ENCODE measurements at regions not wholly inside any gene's neighbourhood (a gene's known extent, or its start where the extent isn't known, plus 50 kb on each side); places are given as distances from the start of the nearest gene placed in this dataset.

- Mint-ChIP-seq H3K36me3 (ENCODE audit: insufficient read depth, unreplicated experiment) (no peaks in the 10 kb centered on the region), H3K27me3 (ENCODE audit: unreplicated experiment) (no peaks in the 10 kb centered on the region), H3K4me3 (ENCODE audit: low read depth, unreplicated experiment) (no peak overlapping the region), H3K4me1 (ENCODE audit: low read depth, unreplicated experiment) (no peaks in the 10 kb centered on the region), H3K9me3 (ENCODE audit: low read depth, unreplicated experiment) (no peaks in the 10 kb centered on the region), H3K27ac (ENCODE audit: unreplicated experiment) (no peak overlapping the region)
- CTCF ChIA-PET: no interaction called here
- BruUV-seq (replicated peaks): no TSS peak
- TF ChIP-seq, protein P1, sequence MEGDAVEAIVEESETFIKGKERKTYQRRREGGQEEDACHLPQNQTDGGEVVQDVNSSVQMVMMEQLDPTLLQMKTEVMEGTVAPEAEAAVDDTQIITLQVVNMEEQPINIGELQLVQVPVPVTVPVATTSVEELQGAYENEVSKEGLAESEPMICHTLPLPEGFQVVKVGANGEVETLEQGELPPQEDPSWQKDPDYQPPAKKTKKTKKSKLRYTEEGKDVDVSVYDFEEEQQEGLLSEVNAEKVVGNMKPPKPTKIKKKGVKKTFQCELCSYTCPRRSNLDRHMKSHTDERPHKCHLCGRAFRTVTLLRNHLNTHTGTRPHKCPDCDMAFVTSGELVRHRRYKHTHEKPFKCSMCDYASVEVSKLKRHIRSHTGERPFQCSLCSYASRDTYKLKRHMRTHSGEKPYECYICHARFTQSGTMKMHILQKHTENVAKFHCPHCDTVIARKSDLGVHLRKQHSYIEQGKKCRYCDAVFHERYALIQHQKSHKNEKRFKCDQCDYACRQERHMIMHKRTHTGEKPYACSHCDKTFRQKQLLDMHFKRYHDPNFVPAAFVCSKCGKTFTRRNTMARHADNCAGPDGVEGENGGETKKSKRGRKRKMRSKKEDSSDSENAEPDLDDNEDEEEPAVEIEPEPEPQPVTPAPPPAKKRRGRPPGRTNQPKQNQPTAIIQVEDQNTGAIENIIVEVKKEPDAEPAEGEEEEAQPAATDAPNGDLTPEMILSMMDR (IDR thresholded peaks at IDR 0.05; ENCODE audit: unreplicated experiment): no peak
- DNase-seq: no peak
- intact Hi-C loops (cut with micrococcal nuclease; ENCODE audit: unreplicated experiment): loop anchor here (10.0 kb wide), 2 partner anchors 693 to 1893 kb away; no protein-coding TSS in a partner anchor
Measured at GRCh38 chr21:28747464-28747863, 245.2 kb downstream of the LTN1 start.

GRCh38 chr21:28746166-28746565, 246.5 kb downstream of the LTN1 start:
- intact Hi-C loops (cut with micrococcal nuclease; ENCODE audit: unreplicated experiment): loop anchor here (10.0 kb wide), 2 partner anchors 691 to 1891 kb away; no protein-coding TSS in a partner anchor
- CTCF ChIA-PET: interaction anchor here (0.6 to 2.1 kb wide), 11 partner anchors 23 to 1045 kb away, joined by 3 to 23 read pairs (median 4); no protein-coding TSS in a partner anchor
- no peak for DNase-seq
- H3K4me3 Mint-ChIP-seq (ENCODE audit: low read depth, unreplicated experiment): no peak overlapping the region
- H3K4me1 Mint-ChIP-seq (ENCODE audit: low read depth, unreplicated experiment): no peaks in the 10 kb centered on the region
- no peak overlapping the region for H3K27ac Mint-ChIP-seq (ENCODE audit: unreplicated experiment)
- H3K27me3 Mint-ChIP-seq (ENCODE audit: unreplicated experiment): no peaks in the 10 kb centered on the region
- no TSS peak for BruUV-seq (replicated peaks)
- H3K9me3 Mint-ChIP-seq (ENCODE audit: low read depth, unreplicated experiment): no peaks in the 10 kb centered on the region
- TF ChIP-seq, protein P1 (IDR thresholded peaks at IDR 0.05; ENCODE audit: unreplicated experiment): no peak
- H3K36me3 Mint-ChIP-seq (ENCODE audit: insufficient read depth, unreplicated experiment): no peaks in the 10 kb centered on the region

DNA sequence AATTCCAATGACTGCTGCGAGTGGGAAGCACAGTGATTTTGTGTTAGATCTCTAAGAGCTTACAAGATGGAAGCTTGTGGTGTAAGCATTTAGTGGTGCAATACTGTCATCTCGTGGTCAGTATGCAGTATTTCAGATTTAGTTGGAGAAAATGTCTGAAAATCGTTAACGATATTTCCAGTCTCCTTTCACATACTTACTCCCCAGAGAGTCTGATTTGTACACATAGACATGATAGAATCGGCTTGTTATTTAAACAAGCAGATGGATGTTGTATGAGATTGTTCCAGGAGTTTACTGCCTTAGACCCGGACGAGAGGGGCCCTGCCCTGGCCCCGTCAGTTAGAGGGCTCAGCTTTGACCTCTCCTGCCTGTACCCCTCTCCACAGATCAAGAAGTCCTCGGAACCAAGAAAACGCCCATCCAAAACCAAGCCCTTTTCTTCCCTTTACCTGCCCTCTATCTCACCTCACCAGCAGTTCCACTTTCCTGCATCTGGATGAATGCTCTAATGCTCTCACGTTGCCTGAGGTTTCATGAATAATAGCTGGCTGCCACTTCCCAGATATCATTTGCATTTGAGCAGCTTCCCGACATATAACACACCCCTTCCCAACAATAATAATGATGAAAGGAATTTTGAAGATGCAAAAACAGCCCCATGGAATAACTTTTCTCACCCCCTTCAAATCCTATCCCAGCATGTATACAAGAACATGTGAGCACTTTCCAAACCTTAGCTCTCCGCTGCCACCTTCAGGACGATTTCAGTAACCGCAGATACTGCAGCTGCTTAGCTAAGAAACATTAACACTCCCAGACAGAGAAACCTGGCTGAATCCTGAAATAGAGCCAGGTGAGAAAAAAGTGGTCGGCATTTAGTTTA, 247.3 kb downstream of the LTN1 start:
- CTCF ChIA-PET: interaction anchor here (0.5 to 2.1 kb wide), 17 partner anchors 10 to 1895 kb away, joined by 3 to 23 read pairs (median 3); no protein-coding TSS in a partner anchor
- DNase-seq: peak; percentile 68
- Mint-ChIP-seq H3K4me3 (ENCODE audit: low read depth, unreplicated experiment) (no peak overlapping the region), H3K36me3 (ENCODE audit: insufficient read depth, unreplicated experiment) (no peaks in the 10 kb centered on the region), H3K4me1 (ENCODE audit: low read depth, unreplicated experiment) (no peaks in the 10 kb centered on the region), H3K27me3 (ENCODE audit: unreplicated experiment) (no peaks in the 10 kb centered on the region), H3K9me3 (ENCODE audit: low read depth, unreplicated experiment) (no peaks in the 10 kb centered on the region), H3K27ac (ENCODE audit: unreplicated experiment) (no peak overlapping the region)
- TF ChIP-seq, protein P1 (IDR thresholded peaks at IDR 0.05; ENCODE audit: unreplicated experiment): peak; percentile 54
- intact Hi-C loops (cut with micrococcal nuclease; ENCODE audit: unreplicated experiment): loop anchor here (1.0 to 10.0 kb wide), 7 partner anchors 195 to 1891 kb away; no protein-coding TSS in a partner anchor
- no TSS peak for BruUV-seq (replicated peaks)

GRCh38 chr21:28743723-28744122, 249.0 kb downstream of the LTN1 start:
- no peaks in the 10 kb centered on the region for H3K27me3 Mint-ChIP-seq (ENCODE audit: unreplicated experiment)
- no peaks in the 10 kb centered on the region for H3K9me3 Mint-ChIP-seq (ENCODE audit: low read depth, unreplicated experiment)
- H3K27ac Mint-ChIP-seq (ENCODE audit: unreplicated experiment): no peak overlapping the region
- CTCF ChIA-PET: no interaction called here
- BruUV-seq (replicated peaks): no TSS peak
- no peak for DNase-seq
- intact Hi-C loops (cut with micrococcal nuclease; ENCODE audit: unreplicated experiment): loop anchor here (2.0 to 10.0 kb wide), 5 partner anchors 197 to 1889 kb away; no protein-coding TSS in a partner anchor
- no peaks in the 10 kb centered on the region for H3K36me3 Mint-ChIP-seq (ENCODE audit: insufficient read depth, unreplicated experiment)
- H3K4me3 Mint-ChIP-seq (ENCODE audit: low read depth, unreplicated experiment): no peak overlapping the region
- H3K4me1 Mint-ChIP-seq (ENCODE audit: low read depth, unreplicated experiment): no peaks in the 10 kb centered on the region
- TF ChIP-seq, protein P1 (IDR thresholded peaks at IDR 0.05; ENCODE audit: unreplicated experiment): no peak
